PC-3 (cell line): ENCODE measurements at regions not wholly inside any gene's neighbourhood (a gene's known extent, or its start where the extent isn't known, plus 50 kb on each side); places are given as distances from the start of the nearest gene placed in this dataset.

Experiments used
- EZH2 ChIP-seq: fragments of 300-600 bp; sonication (generic); IDR thresholded peaks from one replicate; pipeline ENCODE4 v1.6.1; 2017; ENCODE audit warnings: antibody characterized with exemption, mild to moderate bottlenecking, low read length; ENCODE audit not compliant: unreplicated experiment
- EZH2phosphoT487 ChIP-seq: fragments of 300-600 bp; sonication (generic); IDR thresholded peaks from 2 replicates; pipeline ENCODE4 v1.6.1; 2018; ENCODE audit warnings: mild to moderate bottlenecking, antibody characterized with exemption, low read length, borderline replicate concordance
- TF ChIP-seq, protein P1 (sequence below): fragments of 300-600 bp; sonication (generic); conservative IDR thresholded peaks from 2 replicates; pipeline ENCODE4 v1.5.1; 2017; ENCODE audit warnings: antibody characterized with exemption, low read depth, mild to moderate bottlenecking, low read length

DNA sequence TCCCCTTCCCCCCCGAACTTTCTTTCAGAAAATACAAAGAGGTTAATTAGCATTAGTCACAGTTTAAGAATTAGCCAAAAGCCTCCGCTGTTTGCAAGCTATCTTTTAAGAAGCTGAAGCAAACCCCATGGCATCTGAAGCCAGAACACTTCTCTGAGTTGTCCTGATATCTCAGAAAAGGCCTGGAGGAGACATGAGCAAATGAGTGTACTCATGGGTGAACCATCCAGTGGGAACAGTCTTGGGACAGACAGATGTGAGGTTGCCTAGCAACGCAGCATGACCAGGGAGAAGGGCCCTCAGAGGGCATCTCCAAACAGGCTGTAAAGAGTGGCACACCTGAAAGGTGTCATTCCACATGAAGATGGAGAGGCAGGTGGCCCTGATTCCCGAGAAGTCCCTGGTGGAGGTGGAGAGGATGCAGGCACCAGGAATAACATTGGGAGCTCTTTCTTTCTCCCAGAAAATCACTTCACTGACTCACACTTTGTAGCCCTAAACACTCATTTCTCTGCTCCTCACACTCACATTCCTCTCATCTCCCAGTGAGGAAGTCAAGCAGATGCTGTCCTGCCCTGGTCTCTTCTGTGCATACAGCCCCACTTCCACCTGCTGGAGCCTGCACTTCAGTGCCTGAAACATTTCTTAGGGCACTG is 87.0 kb upstream of the TSHZ3 start:
- TF ChIP-seq, protein P1, sequence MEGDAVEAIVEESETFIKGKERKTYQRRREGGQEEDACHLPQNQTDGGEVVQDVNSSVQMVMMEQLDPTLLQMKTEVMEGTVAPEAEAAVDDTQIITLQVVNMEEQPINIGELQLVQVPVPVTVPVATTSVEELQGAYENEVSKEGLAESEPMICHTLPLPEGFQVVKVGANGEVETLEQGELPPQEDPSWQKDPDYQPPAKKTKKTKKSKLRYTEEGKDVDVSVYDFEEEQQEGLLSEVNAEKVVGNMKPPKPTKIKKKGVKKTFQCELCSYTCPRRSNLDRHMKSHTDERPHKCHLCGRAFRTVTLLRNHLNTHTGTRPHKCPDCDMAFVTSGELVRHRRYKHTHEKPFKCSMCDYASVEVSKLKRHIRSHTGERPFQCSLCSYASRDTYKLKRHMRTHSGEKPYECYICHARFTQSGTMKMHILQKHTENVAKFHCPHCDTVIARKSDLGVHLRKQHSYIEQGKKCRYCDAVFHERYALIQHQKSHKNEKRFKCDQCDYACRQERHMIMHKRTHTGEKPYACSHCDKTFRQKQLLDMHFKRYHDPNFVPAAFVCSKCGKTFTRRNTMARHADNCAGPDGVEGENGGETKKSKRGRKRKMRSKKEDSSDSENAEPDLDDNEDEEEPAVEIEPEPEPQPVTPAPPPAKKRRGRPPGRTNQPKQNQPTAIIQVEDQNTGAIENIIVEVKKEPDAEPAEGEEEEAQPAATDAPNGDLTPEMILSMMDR, result no peak
- TF ChIP-seq EZH2, result no peak
- TF ChIP-seq EZH2phosphoT487, result no peak
